ENCODE measurements at regions not wholly inside any gene's neighbourhood (a gene's known extent, or its start where the extent isn't known, plus 50 kb on each side); places are given as distances from the start of the nearest gene placed in this dataset.

- no peak for TF ChIP-seq POLR2A (IDR thresholded peaks at IDR 0.05)
- no peak for TF ChIP-seq CTCF (IDR thresholded peaks at IDR 0.05)
These were observed 168.7 kb upstream of the NDUFV2 start for GRCh38 chr18:8933714-8934284.

All from thyroid gland (tissue), 4 donors.